ENCODE measurements at regions not wholly inside any gene's neighbourhood (a gene's known extent, or its start where the extent isn't known, plus 50 kb on each side); places are given as distances from the start of the nearest gene placed in this dataset.

DNA sequence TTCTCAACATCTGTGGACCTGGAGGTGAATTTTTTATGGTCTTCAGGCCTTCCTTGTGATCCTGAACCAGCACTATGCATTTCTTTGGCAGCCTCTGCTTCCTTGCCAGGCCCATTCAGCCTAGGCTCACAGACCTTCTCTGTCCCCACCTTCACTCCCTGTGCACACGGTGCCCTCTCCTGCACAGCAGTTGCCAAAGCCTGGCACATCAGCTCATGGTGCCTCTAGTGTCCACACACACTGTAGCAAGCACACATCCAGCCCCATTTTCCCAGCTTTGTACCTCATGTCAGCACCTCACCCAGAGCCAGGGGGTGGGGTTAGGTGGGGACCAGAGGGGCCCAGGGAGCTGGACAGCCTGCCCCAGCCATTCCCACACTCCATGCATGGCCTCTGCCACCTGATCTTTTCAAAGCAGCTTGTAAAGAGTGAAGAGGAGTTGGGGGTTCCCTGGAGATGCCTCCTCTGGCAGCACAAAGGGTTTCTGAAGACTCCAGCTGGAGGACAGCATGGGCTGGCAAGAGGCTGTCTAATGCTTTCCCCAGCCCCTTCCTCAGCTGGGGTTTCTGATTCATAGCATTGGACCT, 57.9 kb upstream of the TMEM72 start:
- no peak for DNase-seq (ENCODE audit: low read depth in 3 of 3)

DNA sequence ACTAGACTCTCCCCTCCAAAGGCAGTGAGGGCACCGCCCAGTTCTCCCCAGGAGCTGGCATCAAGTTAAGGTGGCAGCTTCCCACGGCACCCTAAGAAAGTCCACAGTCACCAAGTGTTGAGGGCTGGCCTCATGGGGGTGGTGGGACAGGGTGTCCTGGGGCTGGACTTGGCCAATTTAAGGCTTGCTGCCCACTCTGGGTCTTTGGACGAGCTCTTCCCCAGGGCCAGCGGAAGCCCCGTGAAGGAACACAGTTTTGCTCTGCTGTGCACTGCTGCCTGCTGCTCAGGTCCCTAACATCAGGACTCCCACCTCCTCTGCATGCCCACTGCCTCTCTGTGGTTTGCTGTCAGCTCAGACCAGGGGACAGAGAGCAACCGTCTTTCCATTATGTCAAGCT, 57.3 kb upstream of the TMEM72 start:
- DNase-seq (ENCODE audit: low read depth in 3 of 3), result no peak

DNA sequence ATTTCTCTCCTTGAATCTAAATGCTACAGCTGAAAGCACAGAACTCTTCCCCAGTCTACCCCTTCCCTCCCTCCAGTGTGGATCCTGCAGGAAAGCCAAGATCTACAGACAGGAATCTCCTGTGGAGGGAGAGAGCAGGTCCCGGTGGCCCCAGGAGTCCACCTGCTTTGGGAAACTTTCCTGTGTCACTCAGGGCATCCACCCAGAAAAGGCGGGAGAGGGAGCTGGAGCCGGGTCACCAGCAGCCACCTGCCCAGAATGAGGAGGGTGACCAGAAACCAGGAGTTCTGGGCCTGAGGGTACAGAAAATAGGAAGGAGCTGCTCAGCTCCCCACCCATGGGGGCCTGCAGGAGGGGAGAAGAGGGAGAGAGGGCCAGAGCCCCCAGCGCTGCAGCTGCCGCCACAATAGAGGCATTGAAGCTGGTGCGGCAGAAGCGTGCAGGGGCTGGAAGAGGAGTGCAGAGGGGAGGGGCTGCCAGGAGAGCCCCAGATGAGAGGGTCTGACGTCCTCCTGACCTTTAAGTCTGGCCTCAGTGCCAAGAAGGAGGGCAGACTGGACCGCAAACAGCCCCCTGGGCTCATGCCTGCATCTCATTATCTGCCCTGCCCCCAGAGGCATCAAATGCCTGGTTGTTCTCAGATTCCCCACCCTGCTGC, 56.3 kb upstream of the TMEM72 start:
- DNase-seq (ENCODE audit: low read depth in 3 of 3), result no peak

DNA sequence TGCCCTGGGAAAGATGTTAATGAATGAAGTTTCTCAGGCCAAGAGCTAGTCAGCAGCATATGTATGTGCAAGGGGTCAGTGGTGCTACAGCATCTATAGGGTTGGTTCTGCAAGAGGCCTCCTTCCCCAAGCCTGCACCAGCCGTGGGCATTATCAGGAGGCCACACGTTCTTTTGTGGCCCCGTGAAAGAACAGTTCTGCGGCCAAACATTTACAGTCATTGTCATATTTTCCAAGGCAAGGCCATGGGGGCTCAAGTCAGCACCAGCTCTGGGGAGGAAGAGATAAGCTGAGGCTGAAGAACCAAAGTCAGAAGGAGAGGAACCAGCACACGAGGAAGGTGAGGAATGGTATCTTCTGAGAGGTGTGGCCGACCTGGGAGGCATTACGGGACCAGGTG, 54.4 kb upstream of the TMEM72 start:
- DNase-seq (ENCODE audit: low read depth in 3 of 3), result no peak

DNA sequence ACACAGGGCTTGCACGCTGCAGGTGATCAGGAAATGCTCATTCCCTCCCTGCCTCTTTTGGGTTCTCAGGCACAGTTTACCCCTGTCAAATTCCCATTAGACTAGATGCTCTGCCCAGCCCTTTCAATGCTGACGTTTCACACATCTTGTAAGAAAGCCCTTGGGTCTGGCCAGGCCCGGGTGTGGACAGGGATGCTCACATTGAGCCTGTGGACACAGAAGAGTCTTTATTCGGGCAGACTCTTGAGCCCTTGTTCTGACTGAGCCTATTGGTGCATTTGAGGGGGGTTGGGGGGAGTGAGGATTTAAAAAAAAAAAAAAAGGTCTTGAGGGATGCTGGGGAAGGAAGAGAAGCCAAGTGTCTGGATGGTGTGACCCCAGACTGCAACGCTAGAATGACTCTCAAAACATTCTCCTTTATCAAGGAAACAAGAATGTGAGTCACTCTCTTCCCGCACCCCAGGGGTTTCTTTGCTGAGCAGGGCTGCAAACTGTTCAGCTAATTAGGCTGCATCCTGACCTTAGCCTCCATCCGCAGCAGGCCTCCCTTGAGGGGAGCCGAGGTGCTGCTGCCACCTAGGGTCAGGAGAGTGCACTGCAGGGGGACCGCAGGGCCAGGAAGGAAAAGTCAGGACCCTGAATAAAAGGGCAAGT, 53.6 kb upstream of the TMEM72 start:
- peak in 2 of 3 experiments; percentile 25 to 32 for DNase-seq (ENCODE audit: low read depth in 3 of 3)

DNA sequence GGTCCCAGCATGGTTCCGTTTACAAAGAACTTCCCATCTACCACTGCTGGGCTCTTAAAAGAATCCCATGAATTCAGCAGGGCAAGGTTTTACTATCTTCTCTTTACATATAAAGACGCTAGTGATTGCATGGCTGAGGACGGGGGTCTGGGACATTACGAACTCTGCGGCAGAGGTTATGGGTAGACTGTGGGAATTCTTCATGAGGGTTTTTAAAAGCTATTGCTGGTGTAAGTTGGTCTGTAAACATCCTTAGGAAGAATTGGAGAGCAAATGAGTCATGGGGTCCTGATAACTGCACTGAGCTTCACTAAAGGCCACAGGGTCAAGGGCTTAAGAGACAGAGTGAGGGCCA, 53.1 kb upstream of the TMEM72 start:
- no peak for DNase-seq (ENCODE audit: low read depth in 3 of 3)

DNA sequence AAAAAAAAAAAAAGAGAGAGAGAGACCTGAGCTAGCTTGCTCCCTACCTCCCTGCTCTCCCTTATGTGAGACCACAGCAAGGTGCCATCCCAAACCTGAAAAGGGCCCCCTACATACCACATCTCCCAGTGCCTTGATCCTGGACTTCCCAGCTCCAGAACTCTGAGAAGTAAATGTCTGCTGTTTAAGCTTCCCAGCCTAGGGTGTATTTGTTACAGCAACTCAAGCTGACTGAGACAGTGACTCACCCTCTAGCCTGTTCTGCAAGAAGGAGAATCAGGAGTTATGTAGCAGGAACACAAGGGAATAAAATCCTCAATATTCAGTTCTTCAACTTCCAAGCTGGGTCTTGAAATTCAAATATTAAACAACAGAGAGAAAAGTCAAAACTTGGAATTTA, 52.1 kb upstream of the TMEM72 start:
- DNase-seq (ENCODE audit: low read depth in 3 of 3), result no peak

DNA sequence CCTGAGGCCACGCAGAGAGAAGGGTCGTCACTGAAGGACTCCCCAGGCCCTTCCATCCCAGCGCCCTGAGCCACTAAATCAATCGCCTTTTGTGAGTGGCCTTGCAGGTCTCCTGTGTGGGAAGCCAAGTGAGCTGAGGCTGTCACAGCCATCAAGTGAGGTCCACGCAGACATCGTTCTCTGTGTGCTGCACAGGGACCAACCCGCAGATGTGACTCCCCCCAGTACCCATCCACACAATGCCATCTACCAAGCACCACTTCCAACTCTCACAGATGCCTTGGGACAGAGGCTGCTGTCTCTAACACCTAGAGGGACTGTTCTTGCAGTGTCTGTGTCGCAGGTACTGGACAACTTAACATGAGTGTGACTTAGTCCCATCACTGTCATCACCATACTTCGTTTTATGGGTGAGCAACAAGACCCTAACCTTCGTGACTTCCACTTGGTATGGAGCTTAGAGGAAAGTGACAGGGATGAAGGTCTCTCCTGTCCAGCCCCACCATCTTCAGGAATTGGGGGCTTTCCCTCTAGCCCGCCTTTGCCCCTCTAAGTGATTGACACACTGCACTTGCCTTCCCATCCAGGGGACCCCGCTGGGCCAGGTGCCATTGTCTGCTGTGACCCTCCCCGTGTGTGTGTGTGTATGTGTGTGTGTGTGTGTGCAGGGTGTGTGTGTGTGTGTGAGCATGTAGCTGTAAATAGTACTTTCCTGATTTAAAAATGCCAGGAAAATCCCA, 51.4 kb upstream of the TMEM72 start:
- no peak for DNase-seq (ENCODE audit: low read depth in 3 of 3)

DNA sequence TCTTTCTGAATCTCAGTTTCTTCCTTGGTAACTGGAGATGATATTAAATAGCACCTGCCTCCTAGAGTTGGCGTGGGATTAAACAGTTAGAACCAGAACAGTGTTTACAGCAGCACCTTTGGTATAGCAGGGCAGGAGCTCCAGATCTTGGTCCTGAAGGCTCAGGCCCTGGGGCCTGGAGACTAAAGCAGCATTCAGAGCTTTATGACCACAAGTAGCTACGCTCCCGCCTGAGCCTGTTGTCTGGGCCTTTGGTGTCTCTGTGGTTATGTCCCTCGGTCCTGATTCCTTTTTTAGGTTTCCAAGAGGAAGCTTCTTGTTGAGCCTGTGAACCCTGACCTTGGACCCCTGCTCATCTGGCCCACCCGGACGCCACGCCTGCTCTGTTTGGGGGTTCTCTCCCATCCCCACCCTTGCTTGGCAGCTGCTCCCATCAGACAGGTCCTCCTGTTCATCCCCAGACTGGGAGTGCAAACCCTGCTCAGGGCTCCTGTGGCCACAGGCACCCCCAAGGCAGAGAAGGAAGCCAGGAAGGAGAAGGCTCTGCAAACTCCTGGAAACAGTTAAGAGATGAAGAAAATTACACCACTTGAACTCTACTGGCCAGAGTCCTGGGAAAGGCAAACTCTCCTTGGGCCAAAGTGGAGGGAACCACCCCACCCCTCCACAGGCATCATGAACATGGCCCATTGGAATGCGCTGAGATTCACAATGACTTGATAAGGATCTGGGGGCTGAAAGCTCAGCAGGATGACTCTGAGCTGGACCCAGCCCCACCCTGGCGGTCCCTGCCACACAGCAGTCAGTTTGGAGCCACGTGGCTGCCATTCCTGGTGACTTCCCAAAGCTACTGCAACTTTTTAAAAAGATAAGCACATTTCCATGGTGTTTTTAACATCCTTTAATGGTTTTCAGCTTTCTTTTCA, 50.1 kb upstream of the TMEM72 start:
- DNase-seq (ENCODE audit: low read depth in 3 of 3), result no peak
